SK-MEL-5 (cell line): ENCODE measurements at regions not wholly inside any gene's neighbourhood (a gene's known extent, or its start where the extent isn't known, plus 50 kb on each side); places are given as distances from the start of the nearest gene placed in this dataset.

Experiments
- DNase-seq: peaks from one replicate; pipeline ENCODE4 v3.0.0-alpha.2; 2016; ENCODE audit warnings: low read depth, low spot score
- in situ Hi-C: cut with HindIII; loops from 2 replicates; pipeline ENCODE4 v1.10.0; 2016; ENCODE audit warnings: low sequenced_read_pairs, high pct_unique_total_duplicates, low pct_unique_long_range_greater_than_20kb

- in situ Hi-C loops = no loop called here
Measured at GRCh38 chr18:39802648-39803229, 2152.3 kb upstream of the PIK3C3 start.

GRCh38 chr18:39801848-39802247, 2153.2 kb upstream of the PIK3C3 start:
- DNase-seq = no peak
- in situ Hi-C loops = no loop called here

More at GRCh38 chr18:39802648-39803229, 2152.3 kb upstream of the PIK3C3 start:
- DNase-seq = no peak

- in situ Hi-C loops = no loop called here
- no peak for DNase-seq
Measured at GRCh38 chr18:39801010-39801409, 2154.0 kb upstream of the PIK3C3 start.

GRCh38 chr18:39799006-39799405, 2156.0 kb upstream of the PIK3C3 start:
- peak; percentile 12 for DNase-seq
- in situ Hi-C loops = no loop called here

- no peak for DNase-seq
- in situ Hi-C loops = no loop called here
Measured at GRCh38 chr18:39796393-39796792, 2158.6 kb upstream of the PIK3C3 start.

GRCh38 chr18:39795350-39795749, 2159.7 kb upstream of the PIK3C3 start:
- peak; percentile 62 for DNase-seq
- in situ Hi-C loops = no loop called here

GRCh38 chr18:39793609-39794008, 2161.4 kb upstream of the PIK3C3 start:
- in situ Hi-C loops = no loop called here
- DNase-seq = no peak

- in situ Hi-C loops = no loop called here
- no peak for DNase-seq
Measured at GRCh38 chr18:39788383-39788782, 2166.7 kb upstream of the PIK3C3 start.

- no peak for DNase-seq
- in situ Hi-C loops = no loop called here
Measured at GRCh38 chr18:39786477-39786876, 2168.6 kb upstream of the PIK3C3 start.

- no peak for DNase-seq
- in situ Hi-C loops = no loop called here
Measured at GRCh38 chr18:39784541-39784940, 2170.5 kb upstream of the PIK3C3 start.

GRCh38 chr18:39781565-39781964, 2173.5 kb upstream of the PIK3C3 start:
- DNase-seq = no peak
- in situ Hi-C loops = no loop called here

GRCh38 chr18:39780774-39781173, 2174.3 kb upstream of the PIK3C3 start:
- in situ Hi-C loops = no loop called here
- DNase-seq = no peak

- in situ Hi-C loops = no loop called here
Measured at GRCh38 chr18:39779926-39780325, 2175.1 kb upstream of the PIK3C3 start.

GRCh38 chr18:39776766-39777165, 2178.3 kb upstream of the PIK3C3 start:
- in situ Hi-C loops = no loop called here
- no peak for DNase-seq

More at GRCh38 chr18:39779926-39780325, 2175.1 kb upstream of the PIK3C3 start:
- no peak for DNase-seq

GRCh38 chr18:39774957-39775598, 2180.0 kb upstream of the PIK3C3 start:
- no peak for DNase-seq
- in situ Hi-C loops = no loop called here

GRCh38 chr18:39773646-39774045, 2181.4 kb upstream of the PIK3C3 start:
- no peak for DNase-seq
- in situ Hi-C loops = no loop called here

GRCh38 chr18:39772155-39772919, 2182.7 kb upstream of the PIK3C3 start:
- no peak for DNase-seq
- in situ Hi-C loops = no loop called here

- in situ Hi-C loops = no loop called here
- DNase-seq = no peak
Measured at GRCh38 chr18:39770399-39770798, 2184.6 kb upstream of the PIK3C3 start.

- in situ Hi-C loops = no loop called here
- DNase-seq = no peak
Measured at GRCh38 chr18:39764873-39765272, 2190.2 kb upstream of the PIK3C3 start.
